GM23248 (cell line): ENCODE measurements at regions not wholly inside any gene's neighbourhood (a gene's known extent, or its start where the extent isn't known, plus 50 kb on each side); places are given as distances from the start of the nearest gene placed in this dataset.

Experiments
- DNase-seq: peaks from one replicate; pipeline ENCODE4 v3.0.0-alpha.2; 2015
- H2AFZ ChIP-seq: fragments of 200-600 bp; sonication (generic); 2 replicates; pipeline ENCODE4 v1.6.1; 2016; ENCODE audit warnings: antibody characterized with exemption
- H3F3A ChIP-seq: fragments of 200-600 bp; sonication (generic); 2 replicates; pipeline ENCODE4 v1.6.1; 2016; ENCODE audit warnings: mild to moderate bottlenecking, antibody characterized with exemption, mixed run types; ENCODE audit not compliant: insufficient read depth
- H3K27ac ChIP-seq: fragments of 200-600 bp; sonication (generic); 2 replicates; pipeline ENCODE4 v1.5.1; 2016; ENCODE audit warnings: mild to moderate bottlenecking
- H3K27me3 ChIP-seq: fragments of 200-600 bp; sonication (generic); replicated peaks from 2 replicates; pipeline ENCODE4 v1.6.1; 2016; ENCODE audit warnings: mild to moderate bottlenecking; ENCODE audit not compliant: insufficient read depth
- H3K36me3 ChIP-seq: fragments of 200-600 bp; sonication (generic); 2 replicates; pipeline ENCODE4 v1.6.1; 2016; ENCODE audit warnings: low read depth, mild to moderate bottlenecking
- H3K4me1 ChIP-seq: fragments of 200-600 bp; sonication (generic); 2 replicates; pipeline ENCODE4 v1.6.1; 2016; ENCODE audit warnings: mild to moderate bottlenecking; ENCODE audit not compliant: insufficient read depth
- H3K4me2 ChIP-seq: fragments of 200-600 bp; sonication (generic); one replicate; pipeline ENCODE4 v1.6.1; 2016; ENCODE audit warnings: mild to moderate bottlenecking; ENCODE audit not compliant: unreplicated experiment
- H3K4me3 ChIP-seq: fragments of 200-600 bp; sonication (generic); 2 replicates; pipeline ENCODE4 v1.5.1; 2016; ENCODE audit warnings: mild to moderate bottlenecking
- H3K79me2 ChIP-seq: fragments of 200-600 bp; sonication (generic); 2 replicates; pipeline ENCODE4 v1.6.1; 2016; ENCODE audit warnings: mild to moderate bottlenecking; ENCODE audit not compliant: insufficient read depth
- H3K9ac ChIP-seq: fragments of 200-600 bp; sonication (generic); 2 replicates; pipeline ENCODE4 v1.6.1; 2016; ENCODE audit warnings: mild to moderate bottlenecking
- H3K9me2 ChIP-seq: fragments of 200-600 bp; sonication (generic); 2 replicates; pipeline ENCODE4 v1.6.1; 2016; ENCODE audit warnings: mixed run types, mild to moderate bottlenecking, moderate library complexity; ENCODE audit not compliant: insufficient read depth
- H3K9me3 ChIP-seq: fragments of 200-600 bp; sonication (generic); one replicate; pipeline ENCODE4 v1.6.1; 2017; ENCODE audit warnings: low read depth
- H4K20me1 ChIP-seq: fragments of 200-600 bp; sonication (generic); 2 replicates; pipeline ENCODE4 v1.6.0; 2016; ENCODE audit not compliant: insufficient read depth
- EZH2 ChIP-seq: fragments of 200-600 bp; sonication (generic); IDR thresholded peaks from 2 replicates; pipeline ENCODE4 v1.6.1; 2018; ENCODE audit warnings: antibody characterized with exemption, mild to moderate bottlenecking; ENCODE audit not compliant: insufficient read depth, poor library complexity, severe bottlenecking
- EZH2phosphoT487 ChIP-seq: fragments of 200-600 bp; sonication (generic); IDR thresholded peaks from 2 replicates; pipeline ENCODE4 v1.6.1; 2018; ENCODE audit warnings: antibody characterized with exemption, moderate library complexity, mild to moderate bottlenecking, low read depth; ENCODE audit not compliant: insufficient read depth
- WGBS, 2 experiments: methylation state at CpG; one replicate each; pipeline ENCODE4 v1.1.6; 2015 to 2017; ENCODE audit warnings: low lambda C conversion rate in 2 of 2, low coverage in 1 of 2; ENCODE audit errors: missing lambda C conversion rate in 2 of 2; 5-methylcytosine and 5-hydroxymethylcytosine counted together
- in situ Hi-C: fragments of 300-500 bp; cut with MboI; formaldehyde crosslinking; loops from 2 replicates; pipeline ENCODE4 v1.15.0; 2020

DNA sequence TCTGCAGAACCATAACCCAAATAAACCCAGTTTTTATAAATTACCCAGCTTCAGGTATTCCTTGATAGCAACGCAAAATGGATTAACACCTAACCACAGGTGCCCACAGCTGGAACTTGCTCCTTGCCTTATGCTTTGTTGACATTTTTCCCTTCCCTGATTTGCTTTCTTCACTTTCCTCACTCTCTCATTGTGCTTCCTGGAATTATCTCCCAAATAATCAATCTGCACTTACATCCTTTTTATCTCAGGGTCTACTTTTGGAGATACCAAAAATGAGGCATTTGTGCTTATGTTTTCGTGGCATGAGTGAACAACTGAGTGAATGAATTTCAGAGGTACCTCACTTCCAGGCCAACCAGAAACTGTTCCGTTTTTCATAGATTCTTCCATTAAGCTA is 374.3 kb downstream of the DOK5 start:
- in situ Hi-C loops = no loop called here
- Histone ChIP-seq H3K79me2 (no peaks in the 10 kb centered on the region), H3F3A (no peaks in the 10 kb centered on the region)

GRCh38 chr20:54848984-54849538 is 373.7 kb downstream of the DOK5 start:
- no peak for TF ChIP-seq EZH2
- TF ChIP-seq EZH2phosphoT487 = no peak
- Histone ChIP-seq H4K20me1 (no peaks in the 10 kb centered on the region), H3K4me3 (no peak overlapping the region), H2AFZ (no peak overlapping the region), H3K27me3 (no peaks in the 10 kb centered on the region), H3K4me2 (no peak overlapping the region), H3F3A (no peaks in the 10 kb centered on the region), H3K4me1 (no peaks in the 10 kb centered on the region), H3K9me2 (no peaks in the 10 kb centered on the region), H3K79me2 (no peaks in the 10 kb centered on the region), H3K36me3 (no peaks in the 10 kb centered on the region), H3K9ac (no peak overlapping the region), H3K27ac (no peak overlapping the region), H3K9me3 (no peaks in the 10 kb centered on the region)
- WGBS, 2 experiments = 2 to 6% methylated on average over 2 of the region's 2 CpGs
- in situ Hi-C loops = no loop called here
- DNase-seq = no peak

More for the DNA sequence above, 374.3 kb downstream of the DOK5 start:
- Histone ChIP-seq H3K9ac (no peak overlapping the region), H3K4me3 (no peak overlapping the region), H3K27me3 (no peaks in the 10 kb centered on the region), H3K4me2 (no peak overlapping the region), H4K20me1 (no peaks in the 10 kb centered on the region), H3K27ac (no peak overlapping the region), H3K36me3 (no peaks in the 10 kb centered on the region), H3K9me2 (no peaks in the 10 kb centered on the region), H2AFZ (no peak overlapping the region), H3K4me1 (no peaks in the 10 kb centered on the region), H3K9me3 (no peaks in the 10 kb centered on the region)
- no peak for DNase-seq
- WGBS, 2 experiments = 3 to 11% methylated on average over 3 of the region's 3 CpGs
- no peak for TF ChIP-seq EZH2phosphoT487
- TF ChIP-seq EZH2 = no peak

- Histone ChIP-seq H3K36me3 (no peaks in the 10 kb centered on the region), H3K9me3 (no peaks in the 10 kb centered on the region), H3K4me3 (no peak overlapping the region), H3K9ac (no peak overlapping the region), H3K27ac (no peak overlapping the region), H3K79me2 (no peaks in the 10 kb centered on the region), H3K27me3 (no peaks in the 10 kb centered on the region), H3K4me1 (no peaks in the 10 kb centered on the region), H4K20me1 (no peaks in the 10 kb centered on the region), H3K9me2 (no peaks in the 10 kb centered on the region), H3K4me2 (no peak overlapping the region), H3F3A (no peaks in the 10 kb centered on the region), H2AFZ (no peak overlapping the region)
- in situ Hi-C loops = no loop called here
- TF ChIP-seq EZH2 (no peak), EZH2phosphoT487 (no peak)
- 6 to 8% methylated on average over 5 of the region's 5 CpGs for WGBS, 2 experiments
- DNase-seq = no peak
Measured at GRCh38 chr20:54848262-54848661, 372.9 kb downstream of the DOK5 start.

- no peaks in the 10 kb centered on the region for H3K9me2 ChIP-seq
- H3K27me3 ChIP-seq = no peaks in the 10 kb centered on the region
- no peaks in the 10 kb centered on the region for H4K20me1 ChIP-seq
- no peak overlapping the region for H3K27ac ChIP-seq
- no peaks in the 10 kb centered on the region for H3K9me3 ChIP-seq
- no peak for DNase-seq
- no peak overlapping the region for H3K9ac ChIP-seq
- H2AFZ ChIP-seq = no peak overlapping the region
- H3K4me3 ChIP-seq = no peak overlapping the region
- H3K4me2 ChIP-seq = no peak overlapping the region
- in situ Hi-C loops = no loop called here
- TF ChIP-seq EZH2phosphoT487 (no peak), EZH2 (no peak)
- H3K36me3 ChIP-seq = no peaks in the 10 kb centered on the region
- H3F3A ChIP-seq = no peaks in the 10 kb centered on the region
- 34% methylated on average over 4 of the region's 4 CpGs for WGBS, 2 experiments
- H3K4me1 ChIP-seq = no peaks in the 10 kb centered on the region
- H3K79me2 ChIP-seq = no peaks in the 10 kb centered on the region
Measured at GRCh38 chr20:54846948-54847347, 371.6 kb downstream of the DOK5 start.

GRCh38 chr20:54844346-54844745 is 369.0 kb downstream of the DOK5 start:
- Histone ChIP-seq H3K79me2 (no peaks in the 10 kb centered on the region), H4K20me1 (no peaks in the 10 kb centered on the region), H3K4me3 (no peak overlapping the region), H3F3A (no peaks in the 10 kb centered on the region), H3K27ac (no peak overlapping the region), H3K4me1 (no peaks in the 10 kb centered on the region), H3K9ac (no peak overlapping the region), H3K9me3 (no peaks in the 10 kb centered on the region), H3K27me3 (no peaks in the 10 kb centered on the region), H3K4me2 (no peak overlapping the region), H2AFZ (no peak overlapping the region), H3K36me3 (no peaks in the 10 kb centered on the region), H3K9me2 (no peaks in the 10 kb centered on the region)
- in situ Hi-C loops = no loop called here
- 3 to 10% methylated on average over 2 of the region's 2 CpGs for WGBS, 2 experiments
- TF ChIP-seq EZH2 (no peak), EZH2phosphoT487 (no peak)
- no peak for DNase-seq
